IPS DF 4.7 (cell line): ENCODE measurements at regions not wholly inside any gene's neighbourhood (a gene's known extent, or its start where the extent isn't known, plus 50 kb on each side); places are given as distances from the start of the nearest gene placed in this dataset.

ENCODE experiments used
- DNase-seq: peaks from one replicate; pipeline ENCODE4 v3.0.0-alpha.2; 2013; ENCODE audit warnings: low spot score; ENCODE audit errors: extremely low read depth

- DNase-seq, result no peak
These were observed 421.7 kb downstream of the ADRA2A start for GRCh38 chr10:111498560-111498959.

GRCh38 chr10:111504376-111504775 lies 427.5 kb downstream of the ADRA2A start:
- DNase-seq, result no peak

- DNase-seq, result peak; percentile 9
These were observed 429.6 kb downstream of the ADRA2A start for GRCh38 chr10:111506266-111507034.

GRCh38 chr10:111511751-111512150 lies 434.9 kb downstream of the ADRA2A start:
- no peak for DNase-seq

- DNase-seq, result no peak
These were observed 438.4 kb downstream of the ADRA2A start for GRCh38 chr10:111515264-111515663.

GRCh38 chr10:111515706-111516105 lies 438.9 kb downstream of the ADRA2A start:
- DNase-seq, result no peak

GRCh38 chr10:111516144-111516543 lies 439.3 kb downstream of the ADRA2A start:
- DNase-seq, result no peak

- no peak for DNase-seq
These were observed 445.3 kb downstream of the ADRA2A start for GRCh38 chr10:111522141-111522540.

GRCh38 chr10:111522551-111522950 lies 445.7 kb downstream of the ADRA2A start:
- no peak for DNase-seq

- no peak for DNase-seq
These were observed 446.2 kb downstream of the ADRA2A start for GRCh38 chr10:111523016-111523415.

- DNase-seq, result no peak
These were observed 447.3 kb downstream of the ADRA2A start for GRCh38 chr10:111524134-111524533.

GRCh38 chr10:111525696-111526095 lies 448.9 kb downstream of the ADRA2A start:
- no peak for DNase-seq

GRCh38 chr10:111531690-111532089 lies 454.9 kb downstream of the ADRA2A start:
- no peak for DNase-seq

- no peak for DNase-seq
These were observed 455.3 kb downstream of the ADRA2A start for GRCh38 chr10:111532139-111532538.

GRCh38 chr10:111539246-111539645 lies 462.4 kb downstream of the ADRA2A start:
- DNase-seq, result no peak

- DNase-seq, result no peak
These were observed 467.0 kb downstream of the ADRA2A start for GRCh38 chr10:111543854-111544253.

- DNase-seq, result no peak
These were observed 469.2 kb downstream of the ADRA2A start for GRCh38 chr10:111545861-111546605.

- DNase-seq, result no peak
These were observed 471.4 kb downstream of the ADRA2A start for GRCh38 chr10:111548084-111548726.

GRCh38 chr10:111551001-111551400 lies 474.2 kb downstream of the ADRA2A start:
- DNase-seq, result no peak

GRCh38 chr10:111556666-111557065 lies 479.8 kb downstream of the ADRA2A start:
- DNase-seq, result no peak

- DNase-seq, result no peak
These were observed 481.4 kb downstream of the ADRA2A start for GRCh38 chr10:111558211-111558610.

GRCh38 chr10:111560027-111560426 lies 483.2 kb downstream of the ADRA2A start:
- DNase-seq, result no peak
